Natural killer cell (primary cell): ENCODE measurements at regions not wholly inside any gene's neighbourhood (a gene's known extent, or its start where the extent isn't known, plus 50 kb on each side); places are given as distances from the start of the nearest gene placed in this dataset.

Experiments
- ATAC-seq, 3 donors: fragments of 150-1000 bp in 2 of 3; fragments of 200-7000 bp in 1 of 3; cut with Tn5 transposase; 1 replicate in 1 of 3; 2 replicates in 2 of 3; pipeline ENCODE4 v1.10.0; 2021; ENCODE audit warnings: mild to moderate bottlenecking in 2 of 3, moderate library complexity in 2 of 3
- DNase-seq, 2 donors: peaks; one replicate each; pipeline versions ENCODE4 v3.0.0 to v3.0.0-alpha.2; 2013 to 2021; ENCODE audit warnings: mixed read lengths in 1 of 2
- H3K27ac ChIP-seq: one replicate; pipeline ENCODE4 v1.5.1; 2013; ENCODE audit warnings: mild to moderate bottlenecking, low read length
- H3K27me3 ChIP-seq: one replicate; pipeline ENCODE4 v1.6.1; 2013; ENCODE audit warnings: low read length; ENCODE audit not compliant: control insufficient read depth, insufficient read depth
- H3K36me3 ChIP-seq: one replicate; pipeline ENCODE4 v1.6.1; 2013; ENCODE audit warnings: low read length; ENCODE audit not compliant: control insufficient read depth, insufficient read depth
- H3K4me1 ChIP-seq: one replicate; pipeline ENCODE4 v1.6.1; 2013; ENCODE audit warnings: low read length; ENCODE audit not compliant: control insufficient read depth, insufficient read depth
- H3K4me3 ChIP-seq: one replicate; pipeline ENCODE4 v1.5.1; 2013; ENCODE audit warnings: low read length
- H3K9me3 ChIP-seq: one replicate; pipeline ENCODE4 v1.6.1; 2013; ENCODE audit warnings: low read length; ENCODE audit not compliant: control insufficient read depth, insufficient read depth
- H3K27ac Mint-ChIP-seq, 2 donors: one replicate each; pipeline ENCODE4 v1.8.0; 2022; ENCODE audit warnings: mild to moderate bottlenecking in 2 of 2, mixed read lengths in 2 of 2, moderate library complexity in 1 of 2
- H3K27me3 Mint-ChIP-seq, 2 donors: one replicate each; pipeline ENCODE4 v1.8.0; 2022; ENCODE audit warnings: low read depth in 2 of 2, mixed read lengths in 2 of 2
- H3K36me3 Mint-ChIP-seq: one replicate; pipeline ENCODE4 v1.8.0; 2022; ENCODE audit warnings: mixed read lengths
- H3K4me1 Mint-ChIP-seq, 2 donors: one replicate each; pipeline ENCODE4 v1.8.0; 2022; ENCODE audit warnings: mixed read lengths in 2 of 2
- H3K4me3 Mint-ChIP-seq: one replicate; pipeline ENCODE4 v1.8.0; 2022; ENCODE audit warnings: mild to moderate bottlenecking, moderate library complexity, mixed read lengths
- H3K9me3 Mint-ChIP-seq, 2 donors: one replicate each; pipeline ENCODE4 v1.8.0; 2022; ENCODE audit warnings: mixed read lengths in 2 of 2
- CTCF ChIP-seq: fragments of 200-600 bp; IDR thresholded peaks from one replicate; pipeline ENCODE4 v1.8.0; 2022; ENCODE audit warnings: antibody characterized with exemption
- WGBS: methylation state at CpG from one replicate; pipeline ENCODE4 v1.1.7; 2013; ENCODE audit warnings: missing lambda C conversion rate; ENCODE audit not compliant: insufficient coverage; 5-methylcytosine and 5-hydroxymethylcytosine counted together
- intact Hi-C: fragments of 100-400 bp; cut with micrococcal nuclease; formaldehyde crosslinking; loops from one replicate; pipeline ENCODE4 v1.14.2; 2022

GRCh38 chr15:31802761-31803160, 227.6 kb upstream of the CHRNA7 start:
- no peaks in the 10 kb centered on the region for H3K4me1 Mint-ChIP-seq
- intact Hi-C loops: no loop called here
- H3K4me3 ChIP-seq: no peak overlapping the region
- no peaks in the 10 kb centered on the region for H3K36me3 Mint-ChIP-seq
- no peaks in the 10 kb centered on the region for H3K9me3 ChIP-seq
- DNase-seq: no peak
- H3K27ac Mint-ChIP-seq: no peak overlapping the region
- no peak for ATAC-seq
- H3K27me3 Mint-ChIP-seq: peaks cover 3 to 6% of the 10 kb centered on the region in 2 donors
- WGBS: 70% methylated on average over 3 of the region's 3 CpGs
- no peaks in the 10 kb centered on the region for H3K4me1 ChIP-seq
- H3K4me3 Mint-ChIP-seq: no peak overlapping the region
- no peaks in the 10 kb centered on the region for H3K27me3 ChIP-seq
- no peak overlapping the region for H3K27ac ChIP-seq
- TF ChIP-seq CTCF: no peak
- H3K36me3 ChIP-seq: no peaks in the 10 kb centered on the region
- H3K9me3 Mint-ChIP-seq: no peaks in the 10 kb centered on the region

GRCh38 chr15:31803388-31803884, 226.9 kb upstream of the CHRNA7 start:
- WGBS: 82% methylated on average over 3 of the region's 3 CpGs
- no peaks in the 10 kb centered on the region for H3K36me3 ChIP-seq
- Mint-ChIP-seq H3K27me3 (peaks cover 3 to 6% of the 10 kb centered on the region in 2 donors), H3K9me3 (no peaks in the 10 kb centered on the region), H3K36me3 (no peaks in the 10 kb centered on the region), H3K27ac (no peak overlapping the region), H3K4me1 (no peaks in the 10 kb centered on the region), H3K4me3 (no peak overlapping the region)
- intact Hi-C loops: no loop called here
- no peak overlapping the region for H3K27ac ChIP-seq
- no peak for TF ChIP-seq CTCF
- no peak overlapping the region for H3K4me3 ChIP-seq
- no peaks in the 10 kb centered on the region for H3K9me3 ChIP-seq
- H3K4me1 ChIP-seq: no peaks in the 10 kb centered on the region
- ATAC-seq (no peak), DNase-seq (no peak)
- no peaks in the 10 kb centered on the region for H3K27me3 ChIP-seq

GRCh38 chr15:31805090-31805662, 225.1 kb upstream of the CHRNA7 start:
- H3K4me1 ChIP-seq: no peaks in the 10 kb centered on the region
- 69% methylated on average over 5 of the region's 5 CpGs for WGBS
- Mint-ChIP-seq H3K9me3 (no peaks in the 10 kb centered on the region), H3K4me3 (no peak overlapping the region), H3K4me1 (no peaks in the 10 kb centered on the region), H3K36me3 (no peaks in the 10 kb centered on the region), H3K27ac (no peak overlapping the region), H3K27me3 (peaks cover 3 to 6% of the 10 kb centered on the region in 2 donors)
- DNase-seq (no peak), ATAC-seq (no peak)
- no peak for TF ChIP-seq CTCF
- no peaks in the 10 kb centered on the region for H3K27me3 ChIP-seq
- H3K27ac ChIP-seq: no peak overlapping the region
- H3K4me3 ChIP-seq: no peak overlapping the region
- H3K36me3 ChIP-seq: no peaks in the 10 kb centered on the region
- no peaks in the 10 kb centered on the region for H3K9me3 ChIP-seq
- intact Hi-C loops: no loop called here

- Mint-ChIP-seq H3K27me3 (peaks cover 0 to 4% of the 10 kb centered on the region in 2 donors), H3K27ac (no peak overlapping the region), H3K36me3 (no peaks in the 10 kb centered on the region), H3K4me1 (no peaks in the 10 kb centered on the region), H3K9me3 (no peaks in the 10 kb centered on the region), H3K4me3 (no peak overlapping the region)
- Histone ChIP-seq H3K9me3 (no peaks in the 10 kb centered on the region), H3K4me3 (no peak overlapping the region), H3K27ac (no peak overlapping the region), H3K27me3 (no peaks in the 10 kb centered on the region), H3K4me1 (no peaks in the 10 kb centered on the region), H3K36me3 (no peaks in the 10 kb centered on the region)
- ATAC-seq (no peak), DNase-seq (no peak)
- no peak for TF ChIP-seq CTCF
- intact Hi-C loops: no loop called here
These were observed 224.2 kb upstream of the CHRNA7 start for GRCh38 chr15:31806106-31806505.
